Cardiac muscle cell (in vitro differentiated cells and primary cell): ENCODE measurements at regions not wholly inside any gene's neighbourhood (a gene's known extent, or its start where the extent isn't known, plus 50 kb on each side); places are given as distances from the start of the nearest gene placed in this dataset.
A peak's percentile ranks its signal among the peaks of the same experiment; 100 is the strongest.

Source experiments
- DNase-seq, 2 donors: peaks; one replicate each; pipeline versions ENCODE4 v3.0.0 to v3.0.0-alpha.2; 2010 to 2017; ENCODE audit warnings: low read depth in 1 of 2, low spot score in 1 of 2
- H3K27ac ChIP-seq: fragments of 200-600 bp; sonication (generic); 2 replicates; pipeline ENCODE4 v1.5.1; 2016
- H3K27me3 ChIP-seq: fragments of 200-600 bp; sonication (generic); 2 replicates; pipeline ENCODE4 v1.6.0; 2016; ENCODE audit warnings: control low read depth
- H3K36me3 ChIP-seq: fragments of 200-600 bp; sonication (generic); 2 replicates; pipeline ENCODE4 v1.5.1; 2016; ENCODE audit warnings: control low read depth
- H3K4me1 ChIP-seq: fragments of 200-600 bp; sonication (generic); 2 replicates; pipeline ENCODE4 v1.8.1; 2017; ENCODE audit warnings: low read depth, mild to moderate bottlenecking, mixed run types
- H3K4me3 ChIP-seq: fragments of 200-600 bp; sonication (generic); 2 replicates; pipeline ENCODE4 v1.5.1; 2016; ENCODE audit warnings: mild to moderate bottlenecking
- H3K9me3 ChIP-seq: fragments of 200-600 bp; sonication (generic); 2 replicates; pipeline ENCODE4 v1.5.1; 2017; ENCODE audit warnings: low read depth, mild to moderate bottlenecking, control low read depth
- TF ChIP-seq, protein P1 (sequence below): IDR thresholded peaks from 2 replicates; pipeline ENCODE4 v1.5.1; 2012; ENCODE audit warnings: low read depth, mild to moderate bottlenecking, low read length

DNA sequence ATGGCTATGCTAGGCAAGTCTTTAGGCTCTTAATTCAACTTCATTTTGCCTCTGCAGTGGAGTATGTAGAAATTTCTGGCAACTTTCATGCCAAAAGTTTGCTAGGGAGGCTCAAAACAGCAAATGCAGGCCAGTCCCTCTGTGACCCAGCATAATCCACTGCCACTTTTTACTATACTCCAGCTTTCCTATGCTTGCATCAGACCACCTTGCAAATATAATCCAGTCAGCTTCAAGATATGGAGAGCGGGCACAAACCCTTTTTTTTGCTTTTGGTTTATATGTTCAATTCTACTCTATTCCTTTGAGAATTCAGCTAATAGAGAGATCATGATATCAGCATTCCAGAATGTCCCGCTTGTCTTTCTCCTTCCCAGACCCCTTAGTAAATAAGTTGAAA is 192.0 kb upstream of the PABPC4L start:
- Histone ChIP-seq H3K27me3 (no peaks in the 10 kb centered on the region), H3K9me3 (no peaks in the 10 kb centered on the region), H3K36me3 (no peaks in the 10 kb centered on the region), H3K4me1 (no peaks in the 10 kb centered on the region), H3K27ac (no peak overlapping the region), H3K4me3 (no peak overlapping the region)
- TF ChIP-seq, protein P1, sequence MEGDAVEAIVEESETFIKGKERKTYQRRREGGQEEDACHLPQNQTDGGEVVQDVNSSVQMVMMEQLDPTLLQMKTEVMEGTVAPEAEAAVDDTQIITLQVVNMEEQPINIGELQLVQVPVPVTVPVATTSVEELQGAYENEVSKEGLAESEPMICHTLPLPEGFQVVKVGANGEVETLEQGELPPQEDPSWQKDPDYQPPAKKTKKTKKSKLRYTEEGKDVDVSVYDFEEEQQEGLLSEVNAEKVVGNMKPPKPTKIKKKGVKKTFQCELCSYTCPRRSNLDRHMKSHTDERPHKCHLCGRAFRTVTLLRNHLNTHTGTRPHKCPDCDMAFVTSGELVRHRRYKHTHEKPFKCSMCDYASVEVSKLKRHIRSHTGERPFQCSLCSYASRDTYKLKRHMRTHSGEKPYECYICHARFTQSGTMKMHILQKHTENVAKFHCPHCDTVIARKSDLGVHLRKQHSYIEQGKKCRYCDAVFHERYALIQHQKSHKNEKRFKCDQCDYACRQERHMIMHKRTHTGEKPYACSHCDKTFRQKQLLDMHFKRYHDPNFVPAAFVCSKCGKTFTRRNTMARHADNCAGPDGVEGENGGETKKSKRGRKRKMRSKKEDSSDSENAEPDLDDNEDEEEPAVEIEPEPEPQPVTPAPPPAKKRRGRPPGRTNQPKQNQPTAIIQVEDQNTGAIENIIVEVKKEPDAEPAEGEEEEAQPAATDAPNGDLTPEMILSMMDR = no peak
- DNase-seq = no peak

DNA sequence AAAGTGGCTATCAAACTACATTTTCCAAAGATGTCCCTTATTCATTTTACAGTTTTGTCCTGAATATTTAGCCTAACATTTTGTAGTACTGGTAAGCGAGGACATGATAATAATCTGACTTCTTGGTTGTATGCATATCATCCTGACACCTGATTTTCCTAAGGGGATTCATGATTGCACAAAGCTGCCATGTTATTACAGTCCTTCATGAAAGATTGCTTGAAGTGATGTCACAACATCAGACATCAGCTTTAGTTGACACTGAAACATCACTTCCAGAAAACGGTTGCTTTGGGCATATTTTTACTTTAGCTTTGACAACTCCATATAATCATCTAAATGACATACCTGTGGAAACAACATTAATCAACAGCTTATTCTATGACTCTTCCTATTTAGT is 188.7 kb upstream of the PABPC4L start:
- TF ChIP-seq, protein P1 = no peak
- Histone ChIP-seq H3K36me3 (no peaks in the 10 kb centered on the region), H3K4me1 (no peaks in the 10 kb centered on the region), H3K9me3 (no peaks in the 10 kb centered on the region), H3K27ac (no peak overlapping the region), H3K27me3 (no peaks in the 10 kb centered on the region), H3K4me3 (no peak overlapping the region)
- no peak for DNase-seq

DNA sequence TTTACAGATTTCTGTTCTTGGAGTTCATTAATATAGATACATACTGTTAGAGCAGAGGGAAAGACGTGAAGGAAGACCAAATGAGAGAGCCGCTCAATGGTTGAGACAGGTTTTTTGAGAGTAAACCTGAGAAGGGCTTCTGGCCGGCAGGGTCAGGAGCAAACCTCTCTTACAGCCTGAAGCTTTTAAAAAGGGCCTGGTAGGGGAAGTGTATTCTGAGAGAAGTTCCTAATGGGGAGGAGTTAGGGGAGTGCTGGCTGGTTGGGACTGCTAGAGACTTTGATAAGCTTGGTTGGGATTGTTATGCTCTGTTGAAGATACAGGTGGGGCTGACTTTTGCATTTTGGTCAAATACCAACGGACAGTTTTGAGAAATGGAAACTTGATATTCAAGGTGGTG is 186.8 kb upstream of the PABPC4L start:
- DNase-seq = peak in 1 of 2 donors; percentile 25
- no peaks in the 10 kb centered on the region for H3K27me3 ChIP-seq

DNA sequence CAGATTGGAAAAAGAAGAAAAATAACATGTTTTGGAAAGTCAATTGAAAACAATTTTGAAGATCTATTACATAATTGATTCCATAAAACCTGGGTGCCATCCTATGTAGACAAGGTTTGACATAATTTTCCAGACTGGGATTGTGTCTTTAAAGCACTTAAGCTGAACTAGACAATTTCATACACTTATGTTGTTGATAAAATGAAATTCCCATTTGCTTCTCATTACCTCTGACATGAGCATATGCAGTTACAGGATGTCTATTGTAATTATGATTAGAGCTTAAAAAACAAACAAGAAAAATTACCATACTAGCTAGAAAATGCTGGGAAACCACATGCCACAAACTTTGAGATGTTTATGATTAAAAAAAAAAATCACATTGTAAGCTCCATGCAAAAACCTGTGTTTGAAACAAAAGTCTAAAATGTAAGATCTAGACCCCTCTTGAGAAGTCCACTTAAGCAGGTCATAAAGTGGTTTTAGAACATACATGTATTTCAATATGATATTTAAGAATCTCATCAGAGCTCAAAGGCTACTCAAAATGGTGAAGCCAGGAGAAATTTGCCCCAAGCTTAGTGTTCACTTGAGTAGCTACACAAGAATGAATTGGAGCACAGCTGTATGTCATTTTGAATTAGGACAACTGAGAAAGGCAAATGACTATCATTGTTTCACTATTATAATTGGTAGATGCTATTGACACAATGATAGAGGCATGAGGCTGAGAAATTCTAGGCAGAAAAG is 181.1 kb upstream of the PABPC4L start:
- Histone ChIP-seq H3K4me3 (no peak overlapping the region), H3K9me3 (no peaks in the 10 kb centered on the region), H3K4me1 (no peaks in the 10 kb centered on the region), H3K27me3 (no peaks in the 10 kb centered on the region), H3K36me3 (no peaks in the 10 kb centered on the region), H3K27ac (no peak overlapping the region)
- TF ChIP-seq, protein P1 = no peak
- no peak for DNase-seq

More for the DNA sequence above, 186.8 kb upstream of the PABPC4L start:
- Histone ChIP-seq H3K4me1 (no peaks in the 10 kb centered on the region), H3K27ac (no peak overlapping the region), H3K36me3 (no peaks in the 10 kb centered on the region), H3K4me3 (no peak overlapping the region), H3K9me3 (no peaks in the 10 kb centered on the region)
- TF ChIP-seq, protein P1 = no peak

- no peaks in the 10 kb centered on the region for H3K4me1 ChIP-seq
- H3K9me3 ChIP-seq = no peaks in the 10 kb centered on the region
- H3K27ac ChIP-seq = no peak overlapping the region
- H3K27me3 ChIP-seq = no peaks in the 10 kb centered on the region
- H3K36me3 ChIP-seq = no peaks in the 10 kb centered on the region
- no peak for DNase-seq
- TF ChIP-seq, protein P1 = no peak
- no peak overlapping the region for H3K4me3 ChIP-seq
These were observed 174.2 kb upstream of the PABPC4L start for GRCh38 chr4:134375775-134376174.
